ENCODE measurements at regions not wholly inside any gene's neighbourhood (a gene's known extent, or its start where the extent isn't known, plus 50 kb on each side); places are given as distances from the start of the nearest gene placed in this dataset.

- TF ChIP-seq CTCF (IDR thresholded peaks at IDR 0.05) (no peak), POLR2A (IDR thresholded peaks at IDR 0.05) (no peak)
Measured at GRCh38 chr11:116595305-116595880, 177.4 kb downstream of the BUD13 start.
